GM12873 (cell line): ENCODE measurements at regions not wholly inside any gene's neighbourhood (a gene's known extent, or its start where the extent isn't known, plus 50 kb on each side); places are given as distances from the start of the nearest gene placed in this dataset.

Source experiments
- TF ChIP-seq, protein P1 (sequence below): IDR thresholded peaks from 2 replicates; pipeline ENCODE4 v1.5.1; 2012; ENCODE audit warnings: low read depth, mild to moderate bottlenecking, moderate library complexity, low read length, control low read depth; ENCODE audit not compliant: insufficient read depth; ENCODE audit errors: missing control alignments

DNA sequence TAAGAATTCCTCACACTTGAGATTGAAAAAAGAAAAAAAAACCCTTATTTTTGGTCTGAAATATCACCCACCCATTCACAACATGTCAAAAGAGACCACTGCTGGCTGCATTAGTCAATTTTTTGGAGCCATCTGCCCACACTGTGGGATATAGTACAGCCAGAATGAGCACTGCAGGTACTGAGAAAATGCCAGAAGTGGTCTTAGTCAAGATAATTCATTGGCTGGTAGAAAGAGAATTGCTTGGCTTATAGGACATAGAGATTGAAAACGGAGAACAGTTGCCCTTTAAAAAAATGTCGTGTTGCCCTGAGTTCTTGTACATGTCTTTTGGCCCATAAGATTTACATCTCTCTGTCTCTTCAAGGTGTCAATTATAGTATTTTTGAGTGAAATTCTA, 1899.5 kb downstream of the OLFM4 start:
- TF ChIP-seq, protein P1, sequence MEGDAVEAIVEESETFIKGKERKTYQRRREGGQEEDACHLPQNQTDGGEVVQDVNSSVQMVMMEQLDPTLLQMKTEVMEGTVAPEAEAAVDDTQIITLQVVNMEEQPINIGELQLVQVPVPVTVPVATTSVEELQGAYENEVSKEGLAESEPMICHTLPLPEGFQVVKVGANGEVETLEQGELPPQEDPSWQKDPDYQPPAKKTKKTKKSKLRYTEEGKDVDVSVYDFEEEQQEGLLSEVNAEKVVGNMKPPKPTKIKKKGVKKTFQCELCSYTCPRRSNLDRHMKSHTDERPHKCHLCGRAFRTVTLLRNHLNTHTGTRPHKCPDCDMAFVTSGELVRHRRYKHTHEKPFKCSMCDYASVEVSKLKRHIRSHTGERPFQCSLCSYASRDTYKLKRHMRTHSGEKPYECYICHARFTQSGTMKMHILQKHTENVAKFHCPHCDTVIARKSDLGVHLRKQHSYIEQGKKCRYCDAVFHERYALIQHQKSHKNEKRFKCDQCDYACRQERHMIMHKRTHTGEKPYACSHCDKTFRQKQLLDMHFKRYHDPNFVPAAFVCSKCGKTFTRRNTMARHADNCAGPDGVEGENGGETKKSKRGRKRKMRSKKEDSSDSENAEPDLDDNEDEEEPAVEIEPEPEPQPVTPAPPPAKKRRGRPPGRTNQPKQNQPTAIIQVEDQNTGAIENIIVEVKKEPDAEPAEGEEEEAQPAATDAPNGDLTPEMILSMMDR: no peak

DNA sequence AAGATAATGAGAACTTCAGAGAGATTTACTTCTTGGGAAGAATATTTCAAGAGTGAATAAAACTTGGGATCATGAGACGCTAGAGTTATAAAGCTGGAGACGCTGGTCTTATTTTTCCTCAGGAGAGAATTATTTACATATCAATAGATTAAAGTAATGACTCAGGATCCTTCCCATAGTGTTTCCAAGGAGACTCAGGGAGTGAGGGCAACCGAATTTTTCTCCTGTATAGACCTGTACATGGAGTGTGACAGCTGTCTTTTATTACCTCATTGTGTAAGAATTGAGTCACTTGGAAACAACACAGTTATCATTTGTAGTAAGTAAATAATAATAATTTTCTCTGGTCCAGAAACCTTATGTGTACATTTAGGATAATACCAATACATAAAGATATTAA, 1905.5 kb downstream of the OLFM4 start:
- TF ChIP-seq, protein P1: no peak

DNA sequence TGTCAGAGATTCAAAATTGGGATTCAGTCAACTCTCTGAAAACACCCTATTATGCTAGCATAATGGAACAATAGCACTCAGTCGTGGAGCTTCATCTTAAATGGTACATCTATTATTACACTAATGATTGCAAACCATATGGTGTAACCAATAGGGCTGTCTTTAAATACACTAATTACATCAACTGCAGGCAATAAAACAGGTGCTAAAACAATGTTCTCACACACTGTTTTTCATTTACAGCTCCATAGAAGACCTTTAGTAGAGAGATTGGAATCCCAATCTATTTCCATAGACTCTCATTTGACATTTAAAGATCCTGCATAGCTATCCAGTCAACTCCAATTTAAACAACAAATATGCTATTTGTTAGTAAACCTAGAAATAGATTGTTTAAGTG, 1917.4 kb downstream of the OLFM4 start:
- TF ChIP-seq, protein P1: no peak

DNA sequence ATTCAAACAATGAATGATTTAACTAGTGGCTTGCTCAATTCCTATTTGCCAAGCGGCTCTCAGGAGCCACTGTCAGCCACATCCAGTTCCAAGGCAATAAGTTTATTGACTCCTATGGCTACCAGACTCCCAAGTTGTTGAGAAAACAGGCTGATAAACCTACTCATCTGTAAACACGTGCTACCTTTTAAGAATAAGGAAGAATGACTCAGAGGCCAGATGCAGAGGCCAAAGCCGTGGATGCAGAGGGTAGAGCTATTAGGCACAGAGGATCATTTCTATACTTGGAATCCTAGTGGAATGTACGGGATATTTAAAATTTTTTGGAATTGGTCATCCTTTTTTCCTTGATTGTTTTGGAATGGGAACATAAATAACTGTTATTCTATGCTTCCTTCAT, 1921.1 kb downstream of the OLFM4 start:
- TF ChIP-seq, protein P1: no peak

DNA sequence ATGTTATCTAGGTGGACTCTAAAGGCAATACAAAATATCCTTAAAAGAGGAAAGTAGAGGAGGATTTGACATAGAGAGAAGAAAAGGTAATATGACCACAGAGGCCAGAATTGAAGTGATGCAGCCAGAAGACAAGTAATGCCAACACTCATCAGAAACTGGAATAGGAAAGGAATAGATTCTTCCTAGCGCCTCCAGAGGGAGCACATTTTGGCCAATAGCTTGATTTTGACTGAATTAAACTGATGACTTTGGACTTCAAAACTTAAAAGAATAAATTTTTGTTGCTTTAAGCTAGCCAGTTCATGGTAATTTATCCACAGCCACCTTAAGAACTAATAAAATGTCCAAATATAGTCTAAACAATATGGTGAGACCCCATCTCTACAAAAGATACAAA, 1921.9 kb downstream of the OLFM4 start:
- TF ChIP-seq, protein P1: no peak

DNA sequence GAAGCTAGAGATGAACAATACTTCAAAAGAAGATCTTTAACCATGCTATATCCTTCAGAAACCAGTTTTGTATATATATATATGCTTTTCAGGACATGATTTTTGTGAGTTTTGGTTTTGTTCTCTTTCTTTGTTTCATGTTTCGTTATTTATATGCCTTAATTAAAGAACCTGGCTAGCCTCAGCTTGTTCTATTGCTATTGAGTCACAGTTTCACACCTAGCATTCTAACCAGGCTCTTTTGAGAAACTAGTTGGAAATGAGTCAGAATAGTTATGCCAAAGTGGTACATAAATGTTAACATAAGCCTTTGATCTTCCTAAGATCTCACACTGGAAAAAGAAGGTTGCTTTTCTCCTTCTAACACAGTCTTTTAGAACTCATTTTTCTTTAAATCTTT, 1925.2 kb downstream of the OLFM4 start:
- TF ChIP-seq, protein P1: no peak

DNA sequence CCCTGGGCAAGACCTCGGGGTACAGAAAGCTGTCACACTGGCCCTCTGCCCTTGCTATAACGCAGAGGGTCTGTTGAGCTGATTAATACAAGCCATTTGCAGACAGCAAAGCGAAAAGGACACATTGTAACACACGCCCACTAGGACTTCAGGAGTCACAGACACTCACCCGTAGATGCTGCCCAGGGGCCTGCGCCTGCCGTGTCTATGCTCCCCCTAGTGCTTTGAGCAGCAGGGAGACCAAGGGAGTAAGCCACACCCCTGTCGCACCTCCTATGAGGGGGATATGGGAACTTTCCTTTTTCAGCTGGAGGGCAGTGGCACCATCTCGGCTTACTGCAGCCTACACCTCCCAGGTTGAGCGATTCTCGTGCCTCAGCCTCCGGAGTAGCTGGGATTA, 1930.2 kb downstream of the OLFM4 start:
- TF ChIP-seq, protein P1: no peak
